ENCODE measurements at regions not wholly inside any gene's neighbourhood (a gene's known extent, or its start where the extent isn't known, plus 50 kb on each side); places are given as distances from the start of the nearest gene placed in this dataset.

DNA sequence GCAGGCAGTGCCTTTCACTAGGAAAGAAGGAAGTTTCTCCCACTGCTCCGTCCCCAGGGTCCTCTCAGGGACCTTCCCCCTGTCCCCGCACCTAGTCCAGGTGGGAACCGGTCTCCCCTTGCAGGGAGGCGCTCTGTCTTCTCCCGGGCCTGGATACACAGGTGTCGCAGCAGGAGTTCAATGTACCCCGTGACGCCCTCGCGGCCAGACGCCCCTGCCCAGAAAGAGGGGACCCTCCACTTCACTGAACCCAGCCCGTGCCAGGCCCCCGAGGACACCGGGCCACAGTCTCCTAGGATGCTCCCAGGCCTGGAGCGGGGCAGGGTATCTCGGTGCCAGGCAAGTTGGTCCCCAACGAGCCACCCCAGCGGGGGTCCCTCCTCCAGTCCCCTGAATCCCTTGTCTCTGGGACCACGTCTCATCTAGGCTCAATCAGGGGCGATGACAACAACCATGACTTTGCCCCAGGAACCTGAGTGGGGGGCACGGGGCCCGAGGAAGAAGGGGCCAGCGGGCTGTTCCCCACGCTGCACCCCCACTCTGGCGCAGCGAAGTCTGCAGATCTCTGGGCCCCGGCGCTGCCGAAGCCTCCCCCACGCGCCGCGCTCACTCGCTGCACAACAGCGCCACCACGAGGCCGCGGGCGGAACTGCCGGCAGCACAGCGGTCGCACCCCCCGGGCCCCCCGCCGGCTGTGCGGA lies 103.0 kb downstream of the EDN3 start:
- DNase-seq (ENCODE audit: low spot score) = peak; percentile 81

DNA sequence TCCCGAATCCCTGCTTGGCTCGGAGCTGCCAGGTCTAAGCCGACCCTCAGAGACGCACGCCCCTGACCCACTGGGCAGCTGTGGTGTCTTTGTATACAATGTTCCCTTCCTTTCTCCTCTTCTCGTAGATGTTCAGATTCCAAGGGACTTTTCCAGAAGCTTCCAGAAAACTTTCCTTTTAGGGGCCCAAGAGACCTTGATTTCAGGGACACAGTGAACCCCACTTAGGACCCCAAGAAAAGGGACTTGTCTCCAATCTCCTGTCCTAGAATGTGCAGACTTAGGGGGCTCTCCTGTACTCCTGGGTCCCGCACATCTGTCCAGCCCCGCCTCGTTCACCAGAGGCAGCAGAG lies 103.5 kb downstream of the EDN3 start:
- no peak for DNase-seq (ENCODE audit: low spot score)

DNA sequence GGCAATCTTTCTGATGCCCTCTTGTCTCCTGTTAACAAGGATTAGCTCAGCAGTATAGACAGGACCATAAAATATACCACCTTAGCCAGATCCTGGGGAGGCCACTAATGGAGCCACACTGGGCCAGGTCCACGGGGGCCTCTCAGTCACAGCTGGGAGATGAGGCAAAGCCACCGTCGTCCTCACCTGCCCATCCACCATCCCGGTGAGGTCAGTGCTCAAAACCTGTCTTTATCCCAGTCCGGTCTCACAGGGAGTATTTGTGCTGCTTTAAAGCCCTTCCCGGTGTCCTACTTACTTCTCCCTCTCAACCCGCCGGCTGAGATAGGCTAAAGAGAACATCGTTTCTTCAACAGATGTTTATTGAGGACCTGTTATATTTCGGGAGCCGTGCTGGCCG lies 104.3 kb downstream of the EDN3 start:
- no peak for DNase-seq (ENCODE audit: low spot score)

DNA sequence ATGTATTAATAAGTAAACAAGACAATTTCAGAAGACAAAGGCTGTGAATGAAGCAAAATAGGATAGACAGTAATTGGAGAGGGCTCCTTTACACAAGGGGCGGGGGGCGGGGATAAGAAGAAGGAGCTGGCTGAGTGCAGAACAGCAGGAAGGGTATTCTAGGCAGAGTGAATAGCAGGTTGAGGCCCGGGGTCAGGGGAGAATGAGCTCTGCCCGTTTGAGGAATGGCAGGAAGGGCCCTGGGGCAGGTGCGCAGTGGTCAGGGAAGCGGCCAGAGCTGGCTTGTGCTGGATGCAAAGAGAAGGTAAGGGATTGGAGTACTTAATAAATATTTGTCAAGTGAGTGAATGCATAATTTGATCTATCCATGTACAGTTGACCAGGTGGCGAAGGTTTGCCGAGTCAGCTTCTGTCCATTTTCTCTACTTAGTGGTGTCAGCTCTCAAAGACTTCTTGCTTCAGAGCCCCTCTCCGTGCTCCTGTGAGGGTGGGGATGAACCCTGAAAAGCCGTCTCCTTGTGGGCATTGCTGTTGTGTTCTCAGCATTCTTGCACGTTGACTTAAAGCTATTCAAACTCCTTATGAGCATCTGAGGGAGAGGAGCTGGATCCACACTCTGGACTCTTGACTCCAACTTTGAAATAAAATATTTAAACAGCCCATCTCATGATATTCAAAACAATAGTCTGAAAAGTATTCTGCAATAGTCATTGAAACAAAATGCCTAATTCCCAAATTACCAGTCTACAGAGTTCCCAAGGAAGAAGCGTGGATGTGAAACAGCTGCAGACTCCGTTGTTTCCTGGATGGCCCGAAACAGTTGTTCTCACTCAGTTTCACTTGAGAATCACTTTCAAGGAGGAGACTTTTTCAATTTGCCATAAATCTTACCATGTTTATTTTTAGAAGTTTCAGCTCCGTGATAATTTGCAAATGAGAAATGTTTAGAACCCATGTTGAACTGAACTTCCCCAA lies 105.1 kb downstream of the EDN3 start:
- DNase-seq (ENCODE audit: low spot score) = no peak

DNA sequence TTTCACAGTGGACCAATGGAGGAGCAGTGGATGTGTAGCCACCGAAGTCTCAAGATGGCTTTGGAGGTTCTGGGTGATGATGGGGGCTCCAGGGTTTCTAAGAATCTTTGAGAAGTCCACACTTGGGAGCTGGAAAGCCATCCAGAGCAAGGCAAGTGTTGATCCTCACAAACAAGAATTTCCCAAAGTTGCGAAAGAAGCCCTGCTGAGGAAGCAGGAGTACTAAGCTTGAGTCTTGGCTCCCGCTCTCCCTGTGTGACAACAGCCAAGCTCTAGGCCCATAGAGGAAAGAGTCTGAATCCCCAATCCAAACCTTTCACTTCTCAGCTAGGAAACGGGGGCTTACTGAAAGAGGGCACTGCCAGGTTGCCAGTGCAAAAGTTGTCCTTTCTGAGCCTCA lies 106.0 kb downstream of the EDN3 start:
- DNase-seq (ENCODE audit: low spot score) = no peak

DNA sequence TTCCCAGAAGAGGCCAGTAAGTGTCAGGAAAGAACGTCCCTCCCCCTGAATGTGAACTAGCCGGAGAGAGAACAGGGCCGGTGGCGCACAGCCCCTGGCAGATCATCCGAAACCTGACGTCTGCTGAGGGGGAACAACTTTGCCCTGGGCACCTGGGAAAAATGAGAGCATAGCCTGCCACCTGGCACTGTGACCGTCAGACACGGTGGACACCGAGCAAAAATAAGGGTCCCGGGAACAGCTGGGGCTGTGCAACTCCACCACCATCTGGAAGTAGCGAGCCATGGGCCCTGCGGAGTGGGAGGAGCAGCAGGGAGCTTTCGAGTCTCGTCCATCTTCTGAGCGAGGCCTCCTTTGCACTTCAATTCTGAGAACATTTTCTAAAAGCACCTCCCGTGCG lies 110.8 kb downstream of the EDN3 start:
- no peak for DNase-seq (ENCODE audit: low spot score)

DNA sequence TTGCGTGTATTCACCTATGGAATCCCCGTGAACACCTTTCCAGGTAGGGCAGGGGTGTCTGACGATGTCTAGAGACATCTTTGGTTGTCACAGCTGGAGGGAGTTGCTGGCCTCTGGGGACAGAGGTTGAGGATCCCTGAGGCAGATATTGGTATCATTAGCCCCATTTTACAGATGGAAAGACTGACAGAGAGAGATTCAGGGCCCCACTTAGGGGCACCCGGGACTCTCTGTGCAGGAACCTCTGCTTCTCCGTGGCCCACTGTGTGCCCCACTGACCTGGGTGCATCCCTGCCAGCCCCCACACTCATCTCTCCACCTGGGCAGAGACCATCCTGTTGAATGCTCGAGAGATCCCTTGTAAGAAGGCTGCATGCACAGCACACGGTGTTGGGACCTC lies 111.2 kb downstream of the EDN3 start:
- no peak for DNase-seq (ENCODE audit: low spot score)

DNA sequence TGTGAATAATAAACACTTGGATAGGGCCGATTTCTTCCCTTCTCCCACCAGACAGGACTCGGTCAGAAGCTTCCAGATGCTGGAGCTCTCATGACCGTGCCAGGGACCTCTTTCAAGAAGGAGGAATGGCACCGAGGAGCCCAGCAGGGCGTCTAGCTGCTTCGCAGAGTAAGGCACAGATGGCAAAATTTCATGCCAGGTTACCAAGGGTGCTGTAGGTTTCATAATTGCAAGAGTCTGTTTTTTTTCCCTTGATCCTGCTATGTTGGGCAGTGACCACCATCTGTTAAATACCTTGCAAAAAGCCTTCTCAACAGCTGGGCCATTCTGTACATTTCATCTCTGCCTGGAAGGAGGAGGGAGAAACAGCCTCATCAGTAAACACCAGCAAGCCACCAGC lies 111.8 kb downstream of the EDN3 start:
- no peak for DNase-seq (ENCODE audit: low spot score)

DNA sequence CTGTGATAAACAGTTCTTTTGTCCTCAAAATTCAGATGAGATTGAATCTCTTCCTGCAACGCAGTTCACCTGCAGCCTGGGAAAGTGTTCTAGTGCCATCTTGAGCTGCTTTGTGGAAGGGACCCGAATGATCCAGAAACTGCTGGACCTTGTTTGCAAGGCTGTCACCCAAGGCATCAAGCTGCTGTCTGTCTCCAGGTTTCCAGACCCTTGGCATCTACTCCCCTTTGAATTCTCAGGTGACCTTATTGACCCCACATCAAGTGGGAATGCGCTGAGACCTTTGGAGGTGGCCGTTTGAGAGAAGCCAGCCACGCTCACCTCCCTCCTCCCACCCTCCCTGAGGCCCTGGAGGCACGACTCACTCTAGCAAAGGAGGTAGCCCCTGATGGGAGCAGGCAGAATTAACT lies 112.5 kb downstream of the EDN3 start:
- no peak for DNase-seq (ENCODE audit: low spot score)

DNA sequence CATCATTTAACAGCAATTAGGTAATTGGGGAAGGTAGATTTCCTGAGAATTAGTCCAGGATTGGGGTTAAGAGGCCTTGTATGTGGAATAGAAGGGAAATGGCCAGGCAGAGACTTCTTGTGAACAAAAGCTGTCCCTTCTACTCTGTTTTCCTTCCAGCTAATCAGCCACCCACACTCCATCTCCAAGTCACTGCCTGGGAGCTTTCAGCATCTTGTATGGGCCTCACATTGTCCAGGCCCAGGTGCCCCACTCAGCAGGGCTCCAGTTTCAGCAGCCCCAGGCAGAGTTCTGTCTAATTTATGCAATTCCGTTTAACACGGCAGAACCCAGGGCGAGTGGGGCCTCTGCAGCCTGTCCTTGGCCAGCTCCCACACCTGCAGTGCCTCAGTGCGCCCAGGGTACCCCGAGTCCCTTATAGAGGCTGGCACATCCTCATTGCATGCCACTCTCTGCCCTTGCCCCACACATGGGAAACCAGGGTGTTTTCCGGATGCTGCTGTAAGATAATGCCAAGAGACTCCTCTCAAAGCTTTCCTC lies 113.0 kb downstream of the EDN3 start:
- no peak for DNase-seq (ENCODE audit: low spot score)

DNA sequence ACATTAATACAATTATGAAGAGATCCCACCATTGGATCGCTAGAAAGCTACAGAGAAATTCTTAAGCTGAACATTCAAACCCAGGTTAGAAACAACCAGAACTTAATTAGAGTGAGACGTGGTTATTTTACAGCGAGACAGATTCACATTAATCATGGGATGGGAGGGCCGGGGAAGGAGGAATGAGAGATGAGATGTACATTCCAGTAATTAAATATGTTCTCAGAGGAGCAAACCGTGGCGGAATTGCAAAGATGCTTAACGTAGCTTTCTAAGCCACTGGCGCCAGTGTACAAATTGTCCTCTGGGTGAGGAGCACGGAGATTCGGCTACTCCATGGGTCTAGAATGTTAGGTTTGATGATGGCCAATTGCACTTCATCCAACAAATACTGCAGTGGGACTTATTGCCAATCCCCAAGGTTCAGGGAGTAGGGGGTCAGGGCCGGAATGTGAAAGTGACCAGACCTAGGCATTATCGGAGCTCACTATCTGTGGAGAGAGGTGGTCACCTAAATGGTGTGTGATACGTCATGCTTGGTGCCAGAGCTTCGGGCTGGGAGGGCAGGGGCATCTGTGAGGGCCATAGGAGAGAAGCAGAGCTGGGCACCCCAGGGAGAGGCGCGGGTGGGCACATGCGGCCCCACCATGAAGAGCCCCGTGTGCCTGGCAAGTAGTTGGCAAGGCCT lies 114.7 kb downstream of the EDN3 start:
- no peak for DNase-seq (ENCODE audit: low spot score)

DNA sequence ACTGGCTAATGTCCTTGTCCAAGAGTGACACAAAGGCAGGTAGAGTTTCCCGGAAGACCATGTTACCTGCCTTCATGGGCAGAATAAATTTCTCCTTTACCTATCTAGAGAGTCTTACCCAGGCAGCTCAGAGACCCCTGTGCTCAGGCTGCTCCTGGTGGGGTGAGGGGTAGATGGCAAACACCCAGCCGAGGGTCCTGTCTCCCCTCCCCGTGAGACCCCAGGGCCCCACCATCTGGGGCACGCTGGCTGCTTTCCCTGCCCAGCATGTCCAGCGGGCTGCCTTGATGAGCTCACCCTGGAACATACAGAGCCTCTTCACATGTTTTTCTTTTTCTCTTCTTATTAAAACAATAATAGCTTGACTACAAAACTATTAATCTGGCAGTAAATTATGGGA lies 116.5 kb downstream of the EDN3 start:
- DNase-seq (ENCODE audit: low spot score) = no peak

DNA sequence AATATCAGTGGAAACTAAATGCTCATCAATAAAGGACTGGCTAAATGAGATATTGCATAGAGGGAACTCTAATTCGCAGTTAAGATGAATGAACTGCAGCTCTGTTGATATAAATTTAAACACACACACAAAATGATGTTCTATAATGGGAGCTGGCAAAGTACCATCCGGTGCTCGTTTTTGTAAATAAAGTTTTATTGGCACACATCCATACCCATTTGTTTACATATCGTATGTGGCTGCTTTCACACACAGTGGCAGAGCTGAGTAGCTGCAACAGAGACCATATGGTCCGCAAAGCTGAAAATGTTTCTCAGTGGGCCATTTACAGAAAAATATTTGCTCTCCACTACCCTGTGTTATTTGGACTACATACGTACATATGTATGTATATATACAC lies 120.7 kb downstream of the EDN3 start:
- DNase-seq (ENCODE audit: low spot score) = no peak

DNA sequence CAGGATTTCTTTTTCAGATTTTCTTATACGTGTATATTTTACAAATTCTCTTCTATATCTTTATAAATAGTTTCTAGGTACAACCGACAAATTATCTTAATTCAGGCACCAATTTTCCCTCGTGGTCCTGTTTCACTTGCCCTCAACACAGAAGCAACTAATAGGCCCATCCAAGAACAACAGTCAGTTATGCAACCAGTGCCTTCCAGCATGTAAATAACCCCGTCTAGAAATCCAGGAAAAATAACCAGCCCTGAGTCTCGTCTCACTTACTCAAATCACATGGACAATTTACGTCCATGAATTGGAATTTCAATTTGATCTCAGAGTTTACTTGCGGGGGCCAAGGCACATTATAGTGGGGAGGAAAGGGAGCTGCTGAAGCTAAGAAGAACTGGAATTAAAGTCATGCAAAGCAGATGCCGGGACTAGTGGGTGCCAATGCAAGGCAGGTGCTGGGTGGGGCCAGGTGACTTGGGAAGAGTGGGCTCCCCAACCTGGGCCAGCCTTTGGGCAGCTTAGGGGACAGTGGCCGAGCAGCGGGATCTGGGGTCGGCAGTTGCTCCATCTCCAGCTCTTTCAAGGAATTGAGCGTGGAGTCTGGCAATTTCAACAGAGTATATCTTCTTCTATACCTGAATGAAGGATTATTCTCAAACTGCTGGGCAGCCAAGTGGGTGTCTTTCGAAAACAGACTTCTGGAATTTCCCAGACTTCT lies 121.7 kb downstream of the EDN3 start:
- no peak for DNase-seq (ENCODE audit: low spot score)

DNA sequence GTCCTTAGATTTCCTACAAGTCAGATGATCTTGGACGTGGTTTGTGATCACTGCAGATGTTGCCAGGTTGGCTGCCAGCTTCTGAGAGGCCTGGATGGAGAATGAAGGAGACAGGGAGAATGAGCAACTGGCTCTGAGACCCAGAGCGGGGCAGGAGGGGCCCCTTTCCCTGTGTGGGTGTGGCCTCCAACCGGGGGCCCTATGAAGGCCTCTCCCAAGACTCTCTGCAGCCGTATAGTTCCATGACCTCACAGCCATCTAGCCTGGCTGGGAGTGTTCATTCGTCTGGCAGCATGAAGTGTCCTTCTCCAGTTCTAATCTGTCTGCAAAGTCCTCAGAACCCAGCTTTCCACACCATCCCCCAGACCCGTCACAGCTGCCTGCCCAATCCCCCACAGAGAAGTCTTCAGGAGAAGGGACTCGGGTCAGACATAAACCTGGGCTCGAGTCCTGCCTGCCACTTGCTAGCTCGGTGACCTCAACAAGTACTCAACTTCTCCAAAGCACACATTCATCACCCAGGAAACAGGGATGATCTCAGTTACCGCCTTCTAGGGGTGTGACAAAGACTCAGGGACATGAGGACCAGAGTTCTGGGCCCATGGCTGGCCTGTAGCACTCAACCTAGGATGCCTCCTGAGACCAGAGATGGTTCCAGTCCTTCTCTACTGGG lies 122.6 kb downstream of the EDN3 start:
- no peak for DNase-seq (ENCODE audit: low spot score)

DNA sequence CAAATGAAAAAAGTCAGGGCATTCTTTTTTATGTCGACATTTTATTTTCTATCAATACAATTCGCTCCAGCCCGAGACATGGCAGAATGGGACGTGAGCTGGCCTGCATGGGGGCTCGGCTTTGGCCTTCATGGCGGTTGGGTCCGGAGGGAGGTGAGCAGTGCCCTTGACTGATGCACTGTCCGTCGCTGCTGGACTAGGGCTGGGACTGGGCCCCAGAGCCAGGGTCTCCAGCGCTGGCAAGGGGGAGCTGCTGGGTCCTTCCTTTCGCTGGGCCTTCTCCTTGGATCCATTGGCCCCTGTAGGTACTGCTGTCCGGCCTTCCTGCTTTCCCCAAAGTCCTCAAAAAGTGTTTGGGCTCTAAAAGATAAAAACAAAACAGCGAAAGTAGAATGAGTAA lies 124.6 kb downstream of the EDN3 start:
- DNase-seq (ENCODE audit: low spot score) = no peak

DNA sequence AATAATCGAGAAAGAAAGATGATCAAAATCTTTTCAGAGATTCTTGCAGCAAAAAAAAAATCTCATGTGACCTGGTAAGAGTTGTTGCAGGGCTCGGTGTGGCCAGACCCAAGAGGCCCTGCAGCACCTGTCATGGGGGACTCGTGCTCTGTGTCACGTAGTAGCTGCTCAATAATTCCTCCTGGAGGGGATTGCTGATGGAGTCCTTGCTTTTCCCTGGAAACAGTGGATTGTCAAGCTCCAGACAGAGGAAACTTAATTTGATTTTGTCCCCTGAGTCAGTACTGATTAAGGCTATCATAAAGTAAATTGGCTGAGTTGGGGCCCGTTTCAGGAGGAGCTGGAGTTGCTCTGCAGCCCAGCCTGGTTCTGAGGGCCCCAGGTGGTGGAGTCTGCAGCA lies 125.2 kb downstream of the EDN3 start:
- DNase-seq (ENCODE audit: low spot score) = no peak

DNA sequence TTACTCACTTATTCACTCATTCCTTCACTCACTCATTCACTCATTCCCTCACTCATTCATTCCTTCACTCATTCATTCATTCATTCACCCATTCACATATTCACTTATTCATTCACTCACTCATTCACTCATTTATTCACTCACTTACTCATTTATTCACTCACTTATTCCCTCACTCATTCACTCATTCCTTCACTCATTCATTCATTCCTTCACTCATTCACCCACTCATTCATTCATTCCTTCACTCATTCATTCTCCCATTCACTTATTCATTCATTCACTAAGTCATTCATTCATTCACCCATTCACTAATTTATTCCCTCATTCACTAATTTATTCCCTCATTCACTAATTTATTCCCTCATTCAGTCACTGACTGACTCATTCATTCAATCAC lies 127.6 kb downstream of the EDN3 start:
- no peak for DNase-seq (ENCODE audit: low spot score)

DNA sequence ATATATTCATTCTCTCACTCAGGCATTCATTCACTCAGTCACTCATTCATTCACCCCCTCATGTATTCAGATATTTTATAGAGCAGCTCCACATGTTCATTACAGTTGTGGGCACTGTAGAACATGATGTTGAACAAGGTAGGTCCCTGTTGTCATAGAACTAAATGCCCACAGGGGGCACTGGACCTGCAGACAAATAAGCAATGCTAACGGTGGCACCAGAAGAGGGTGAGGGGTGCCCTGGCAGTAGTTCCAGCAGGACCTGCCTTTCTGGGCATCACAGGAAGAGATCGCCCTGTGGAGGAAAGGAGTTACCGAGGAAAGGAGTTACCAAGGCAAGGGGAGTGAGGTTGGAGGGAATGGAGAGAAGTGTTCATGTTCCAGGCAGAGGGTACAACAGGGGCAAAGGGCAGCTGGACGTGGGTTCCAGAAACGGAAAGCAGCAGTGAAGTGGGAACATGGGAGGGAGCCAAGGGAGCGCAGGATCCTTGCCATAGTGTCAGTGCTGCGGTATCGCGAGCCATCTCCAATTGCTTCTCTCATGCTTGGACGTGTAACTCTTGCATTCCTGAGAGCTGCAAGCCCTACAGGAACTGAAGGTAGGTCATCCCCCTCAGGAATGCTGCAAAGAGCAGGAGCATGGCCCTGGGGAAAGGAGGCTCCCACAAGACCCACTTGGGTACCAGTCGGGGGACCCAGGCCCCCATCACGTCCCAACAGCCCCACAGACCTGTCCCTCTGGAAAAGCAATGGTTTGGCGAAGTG lies 128.2 kb downstream of the EDN3 start:
- peak; percentile 22 for DNase-seq (ENCODE audit: low spot score)

DNA sequence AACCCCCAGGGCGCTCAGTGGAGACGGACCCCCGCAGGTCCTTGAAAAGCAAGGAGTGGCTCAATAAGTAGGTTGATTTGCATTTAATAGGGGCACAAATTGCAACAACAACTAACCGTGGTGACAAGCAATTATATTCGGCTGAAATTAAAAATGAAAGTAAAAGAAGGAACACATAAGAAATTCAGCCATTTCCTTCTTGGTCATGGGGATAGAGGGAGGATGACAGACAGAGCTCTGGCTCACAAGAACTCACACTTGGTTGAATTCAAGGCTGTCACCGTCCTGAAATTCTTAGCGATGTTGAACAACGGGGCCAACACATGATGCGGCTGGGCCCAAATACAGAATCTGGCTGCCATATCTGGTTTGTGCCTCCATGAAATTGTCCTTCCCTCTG lies 129.0 kb downstream of the EDN3 start:
- DNase-seq (ENCODE audit: low spot score) = peak; percentile 23

DNA sequence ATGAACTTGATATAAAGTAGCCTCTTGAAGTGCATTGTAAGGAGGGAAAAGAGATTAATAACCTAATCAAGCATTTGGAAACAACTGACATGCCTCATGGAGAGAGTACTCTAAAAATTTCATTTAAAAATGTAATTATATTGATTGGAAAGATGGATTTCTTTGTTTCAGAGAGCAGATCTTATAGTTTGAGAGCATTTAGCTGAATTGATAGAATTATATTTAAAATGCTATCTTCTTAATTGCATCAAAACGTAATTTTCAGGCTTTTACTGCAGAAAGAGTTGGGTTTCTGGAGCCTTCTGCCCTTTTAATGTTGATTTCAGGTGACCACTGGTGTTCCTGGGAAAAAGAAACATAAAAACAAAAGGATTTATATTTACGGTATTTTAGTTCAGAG lies 130.6 kb downstream of the EDN3 start:
- DNase-seq (ENCODE audit: low spot score) = no peak

Data from germinal center (tissue), 1 donor.